Retinal pigment epithelial cell (primary cell): ENCODE measurements at regions not wholly inside any gene's neighbourhood (a gene's known extent, or its start where the extent isn't known, plus 50 kb on each side); places are given as distances from the start of the nearest gene placed in this dataset.

ENCODE experiments used
- DNase-seq: peaks from one replicate; pipeline ENCODE4 v3.0.0-alpha.2; 2010; ENCODE audit warnings: low read depth
- H3K4me3 ChIP-seq: 2 replicates; pipeline ENCODE4 v1.5.1; 2011; ENCODE audit warnings: mild to moderate bottlenecking, low read length, control low read depth, moderate library complexity
- TF ChIP-seq, protein P1 (sequence below): conservative IDR thresholded peaks from 2 replicates; pipeline ENCODE4 v1.5.1; 2011; ENCODE audit warnings: low read depth, low read length, control low read depth, inconsistent platforms

DNA sequence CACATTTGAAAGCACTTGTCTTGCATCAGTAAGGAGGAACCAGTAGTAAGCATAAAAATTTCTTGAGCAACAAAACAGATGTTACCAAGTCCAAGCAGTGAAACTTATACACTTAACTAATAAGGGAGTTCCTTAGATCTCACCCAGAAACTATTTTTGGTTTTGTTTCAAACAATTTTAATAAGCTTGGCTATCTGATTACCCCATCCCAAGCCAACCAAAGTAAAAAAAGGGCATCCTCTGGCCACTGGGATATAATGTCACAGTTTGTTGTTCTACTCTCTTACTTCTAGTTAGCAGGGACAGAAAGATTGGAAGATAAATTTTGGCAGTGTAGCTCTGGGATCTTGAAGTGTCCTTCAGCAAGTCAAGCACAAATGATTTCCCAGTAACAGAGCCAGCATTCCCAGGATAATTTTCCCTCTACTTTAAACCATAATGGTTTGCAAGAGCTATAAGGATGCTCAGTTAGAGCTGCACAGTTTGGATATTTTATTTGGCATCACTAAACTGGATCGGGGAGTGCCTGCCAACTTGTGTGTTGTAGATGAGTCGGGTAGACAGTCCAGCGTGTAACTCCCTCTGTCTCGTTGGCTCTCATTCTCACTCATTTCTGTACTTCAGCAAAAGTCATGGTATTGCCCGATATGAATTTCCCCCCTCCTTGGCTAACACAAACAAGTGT, 161.9 kb upstream of the HMHB1 start:
- TF ChIP-seq, protein P1, sequence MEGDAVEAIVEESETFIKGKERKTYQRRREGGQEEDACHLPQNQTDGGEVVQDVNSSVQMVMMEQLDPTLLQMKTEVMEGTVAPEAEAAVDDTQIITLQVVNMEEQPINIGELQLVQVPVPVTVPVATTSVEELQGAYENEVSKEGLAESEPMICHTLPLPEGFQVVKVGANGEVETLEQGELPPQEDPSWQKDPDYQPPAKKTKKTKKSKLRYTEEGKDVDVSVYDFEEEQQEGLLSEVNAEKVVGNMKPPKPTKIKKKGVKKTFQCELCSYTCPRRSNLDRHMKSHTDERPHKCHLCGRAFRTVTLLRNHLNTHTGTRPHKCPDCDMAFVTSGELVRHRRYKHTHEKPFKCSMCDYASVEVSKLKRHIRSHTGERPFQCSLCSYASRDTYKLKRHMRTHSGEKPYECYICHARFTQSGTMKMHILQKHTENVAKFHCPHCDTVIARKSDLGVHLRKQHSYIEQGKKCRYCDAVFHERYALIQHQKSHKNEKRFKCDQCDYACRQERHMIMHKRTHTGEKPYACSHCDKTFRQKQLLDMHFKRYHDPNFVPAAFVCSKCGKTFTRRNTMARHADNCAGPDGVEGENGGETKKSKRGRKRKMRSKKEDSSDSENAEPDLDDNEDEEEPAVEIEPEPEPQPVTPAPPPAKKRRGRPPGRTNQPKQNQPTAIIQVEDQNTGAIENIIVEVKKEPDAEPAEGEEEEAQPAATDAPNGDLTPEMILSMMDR, result no peak
- DNase-seq, result no peak
- no peak overlapping the region for H3K4me3 ChIP-seq

DNA sequence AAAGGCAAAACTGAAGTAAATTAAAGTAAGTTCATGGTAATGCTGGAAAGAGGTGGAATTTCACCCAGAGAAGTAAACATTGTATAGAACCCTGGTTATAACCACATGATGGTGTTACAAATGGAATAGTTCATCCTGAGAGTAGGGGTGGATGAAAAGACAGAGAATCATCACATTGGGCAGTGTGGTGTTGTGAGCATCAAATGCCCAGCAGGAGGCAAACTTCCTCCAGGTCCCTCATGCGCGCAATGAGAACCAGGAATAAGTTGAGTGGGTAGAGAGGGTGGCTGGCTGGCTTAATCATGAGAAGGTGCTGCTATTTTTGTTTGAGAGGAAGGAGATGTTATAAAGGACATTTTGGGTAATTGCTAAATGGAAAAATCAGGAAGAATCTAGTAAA, 163.3 kb upstream of the HMHB1 start:
- H3K4me3 ChIP-seq, result no peak overlapping the region
- TF ChIP-seq, protein P1, result peak; percentile 39
- no peak for DNase-seq

DNA sequence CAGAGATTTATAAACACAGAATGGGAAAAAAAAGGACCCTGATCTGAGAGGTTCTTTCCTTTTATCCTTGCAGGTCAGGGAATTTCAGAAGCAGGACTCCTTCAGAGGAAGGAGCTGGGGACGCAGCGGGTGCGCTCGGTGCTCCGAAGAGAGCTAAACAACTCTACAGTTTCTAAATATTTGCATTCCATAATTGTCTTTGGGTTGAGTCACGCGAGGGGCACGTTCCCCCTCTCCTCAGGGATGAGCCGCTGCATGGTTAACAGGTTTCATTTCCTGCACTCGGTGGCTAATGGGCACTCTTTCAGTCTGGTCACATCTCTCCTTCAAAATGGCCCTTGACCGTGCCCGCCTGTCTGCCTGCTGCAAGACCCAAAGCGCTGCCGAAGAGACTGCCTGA, 165.0 kb upstream of the HMHB1 start:
- TF ChIP-seq, protein P1, result no peak
- no peak overlapping the region for H3K4me3 ChIP-seq
- no peak for DNase-seq

DNA sequence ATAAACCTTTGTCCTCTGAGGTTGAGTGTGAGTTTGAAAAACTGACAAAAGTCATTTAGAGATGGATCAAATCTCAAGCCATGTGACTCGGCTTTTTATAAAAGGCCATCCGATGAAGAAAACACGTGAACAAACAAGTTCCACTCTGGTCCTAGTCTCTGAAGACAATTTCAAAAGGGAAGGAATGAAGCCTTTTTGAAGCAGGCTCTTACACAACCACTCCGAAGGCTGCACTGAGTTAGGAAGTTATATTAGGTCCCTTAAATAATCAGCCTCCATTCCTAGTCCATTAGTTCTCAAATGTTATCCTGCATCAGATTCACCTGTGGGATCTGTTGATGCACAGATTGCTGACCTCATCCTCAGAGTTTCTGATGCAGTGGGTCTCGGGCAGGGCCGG, 166.6 kb upstream of the HMHB1 start:
- H3K4me3 ChIP-seq, result no peak overlapping the region
- TF ChIP-seq, protein P1, result no peak
- DNase-seq, result no peak

DNA sequence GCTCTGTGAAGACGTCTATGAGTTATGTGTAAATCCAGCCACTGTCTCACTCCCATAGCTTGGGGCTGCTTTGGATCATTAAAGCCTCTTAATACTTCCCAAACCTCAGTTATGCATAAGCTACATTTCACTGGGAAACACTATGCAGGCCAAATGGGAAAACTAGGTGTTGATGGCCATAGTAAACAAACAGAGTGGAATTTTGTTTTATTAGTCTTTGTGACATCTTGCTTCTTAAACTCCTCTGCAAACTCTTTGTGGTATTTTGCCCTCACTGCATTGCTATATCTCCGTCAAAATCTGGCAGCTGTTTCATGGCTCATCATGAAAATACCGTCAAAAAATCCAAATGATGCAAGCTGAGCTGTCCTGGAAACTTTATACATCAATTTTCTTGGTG, 167.2 kb upstream of the HMHB1 start:
- TF ChIP-seq, protein P1, result no peak
- no peak overlapping the region for H3K4me3 ChIP-seq
- DNase-seq, result no peak

DNA sequence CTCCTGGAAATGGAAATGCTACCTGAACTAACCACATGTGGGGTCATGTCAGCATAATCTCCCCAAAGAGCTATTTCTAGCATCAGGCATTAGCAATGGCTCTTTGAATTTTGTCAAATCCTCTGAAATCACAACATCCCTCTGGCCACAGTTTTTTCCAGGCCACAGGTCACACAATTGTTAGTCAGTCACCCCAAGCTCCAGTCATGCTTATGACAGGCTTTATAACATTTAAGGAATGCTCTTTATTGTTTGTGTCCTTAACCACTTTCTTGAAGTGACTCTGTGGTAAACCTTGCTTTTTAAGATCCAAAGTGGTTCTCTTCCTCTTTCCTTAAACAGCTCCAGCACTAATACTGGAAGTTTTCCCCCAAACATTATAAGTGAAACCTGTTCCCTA, 169.2 kb upstream of the HMHB1 start:
- H3K4me3 ChIP-seq, result no peak overlapping the region
- no peak for DNase-seq
- TF ChIP-seq, protein P1, result no peak

DNA sequence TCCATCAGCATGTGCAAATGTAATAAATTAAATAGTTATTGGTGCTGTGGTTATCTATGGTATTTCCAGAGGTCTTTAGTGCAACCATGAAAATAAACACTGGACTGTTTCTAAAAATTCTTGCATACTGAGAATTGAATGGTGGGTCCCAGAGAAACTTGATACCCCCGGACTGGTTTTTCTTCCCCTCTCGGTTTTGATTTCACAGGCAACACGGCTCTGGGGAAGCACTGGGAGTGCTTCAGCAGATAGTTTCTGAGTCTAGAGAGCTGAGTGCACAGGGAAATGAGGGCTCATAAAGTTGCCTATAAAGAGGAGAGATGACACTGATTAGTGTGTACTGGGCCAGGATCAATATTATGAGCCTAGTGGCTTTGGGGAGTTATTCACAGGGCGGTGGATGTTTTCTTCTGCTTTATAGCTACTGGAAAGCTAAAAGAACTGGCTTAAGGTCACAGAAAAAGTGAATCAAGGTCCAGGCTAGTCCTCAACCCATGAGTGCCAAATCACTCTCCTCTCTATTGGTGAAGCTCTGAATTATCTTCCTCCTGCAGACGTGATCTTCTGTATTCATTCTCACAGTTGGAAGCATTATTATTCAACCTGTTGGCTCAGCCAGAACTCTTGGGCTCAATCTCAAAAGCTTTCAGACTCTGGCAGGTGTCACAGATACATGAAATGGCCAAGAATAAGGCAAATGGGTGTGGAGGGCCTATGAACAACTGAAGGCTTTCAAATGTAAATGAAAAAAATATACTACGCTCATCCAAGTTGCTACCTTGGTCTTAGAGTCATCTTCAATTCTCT, 170.2 kb upstream of the HMHB1 start:
- no peak overlapping the region for H3K4me3 ChIP-seq
- no peak for DNase-seq
- TF ChIP-seq, protein P1, result no peak
